HL-60 (cell line): ENCODE measurements at regions not wholly inside any gene's neighbourhood (a gene's known extent, or its start where the extent isn't known, plus 50 kb on each side); places are given as distances from the start of the nearest gene placed in this dataset.

Experiments used
- CTCF ChIP-seq: IDR thresholded peaks from one replicate; pipeline ENCODE4 v1.5.1; 2011; ENCODE audit warnings: low read length, control low read depth, inconsistent platforms; ENCODE audit not compliant: insufficient read depth
- POLR2AphosphoS5 ChIP-seq: IDR thresholded peaks from 2 replicates; pipeline ENCODE4 v1.6.1; 2012; ENCODE audit warnings: low read depth
- REST ChIP-seq: IDR thresholded peaks from 2 replicates; pipeline ENCODE4 v1.6.1; 2012; ENCODE audit warnings: low read depth; ENCODE audit not compliant: insufficient replicate concordance

- TF ChIP-seq CTCF (no peak), POLR2AphosphoS5 (no peak), REST (no peak)
Measured at GRCh38 chr3:72432246-72432645, 416.0 kb downstream of the SHQ1 start.
